ENCODE measurements at regions not wholly inside any gene's neighbourhood (a gene's known extent, or its start where the extent isn't known, plus 50 kb on each side); places are given as distances from the start of the nearest gene placed in this dataset.
"Not testable (repeated sequence)": the region's sequence is repeated elsewhere in the genome, so short reads cannot be mapped to it uniquely, and the experiment has no call there.

DNA sequence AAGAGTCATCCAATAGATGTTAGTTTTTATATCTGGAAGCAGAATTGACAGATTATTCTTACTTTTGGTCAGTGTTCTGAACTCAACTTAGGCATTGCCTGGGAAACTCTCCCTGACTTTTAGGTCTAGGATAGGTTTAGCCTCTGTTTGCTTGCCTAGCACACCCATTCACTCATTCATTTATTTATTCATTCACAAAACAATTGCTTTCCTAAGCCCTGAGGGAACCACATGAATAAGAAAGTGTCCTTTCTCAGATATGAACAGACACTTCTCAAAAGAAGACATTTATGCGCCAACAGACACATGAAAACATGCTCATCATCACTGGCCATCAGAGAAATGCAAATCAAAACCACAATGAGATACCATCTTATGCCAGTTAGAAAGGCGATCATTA, 117.4 kb downstream of the ADSS2 start:
- 92% methylated on average over 2 of the region's 2 CpGs for WGBS (ENCODE audit: insufficient coverage, insufficient replicate concordance, low lambda C conversion rate, missing lambda C conversion rate)
- BruUV-seq (replicated peaks); DNase-seq (ENCODE audit: low read depth, low spot score); RAD21 ChIA-PET (ENCODE audit: unreplicated experiment); H4K20me1 ChIP-seq (ENCODE audit: control insufficient read depth, insufficient read depth); intact Hi-C loops (cut with micrococcal nuclease; ENCODE audit: unreplicated experiment); FAIRE-seq; ATAC-seq; H2AFZ ChIP-seq (ENCODE audit: control insufficient read depth, low read depth, low read length); H3K9ac ChIP-seq (ENCODE audit: control insufficient read depth, insufficient read depth, low read length); H3K27ac ChIP-seq (ENCODE audit: control insufficient read depth, insufficient read depth); H3K79me2 ChIP-seq (ENCODE audit: control insufficient read depth, insufficient read depth, low read length); H3K4me2 ChIP-seq (ENCODE audit: control insufficient read depth, insufficient read depth); in situ Hi-C loops (cut with MboI); H3K4me1 ChIP-seq (ENCODE audit: control insufficient read depth, insufficient read depth, low read length); H3K27me3 ChIP-seq (replicated peaks in 1 of 2; ENCODE audit: control insufficient read depth in 2 of 2, insufficient read depth in 2 of 2, low read length in 1 of 2); H3K4me3 ChIP-seq; CTCF ChIA-PET; H3K9me3 ChIP-seq (replicated peaks; ENCODE audit: control insufficient read depth, insufficient read depth, low read length); H3K36me3 ChIP-seq (ENCODE audit: control insufficient read depth in 2 of 2, insufficient read depth in 2 of 2, low read length in 1 of 2): not testable (repeated sequence)
- ChIA-PET POLR2A (interaction anchor here (1.5 kb wide), 1 partner anchor 14 kb away, joined by 4 read pairs; no protein-coding TSS in a partner anchor), SMC1A (ENCODE audit: uncharacterized antibody, unreplicated experiment) (interaction anchor here (0.8 kb wide), 1 partner anchor 9 kb away, joined by 3 read pairs; no protein-coding TSS in a partner anchor)

DNA sequence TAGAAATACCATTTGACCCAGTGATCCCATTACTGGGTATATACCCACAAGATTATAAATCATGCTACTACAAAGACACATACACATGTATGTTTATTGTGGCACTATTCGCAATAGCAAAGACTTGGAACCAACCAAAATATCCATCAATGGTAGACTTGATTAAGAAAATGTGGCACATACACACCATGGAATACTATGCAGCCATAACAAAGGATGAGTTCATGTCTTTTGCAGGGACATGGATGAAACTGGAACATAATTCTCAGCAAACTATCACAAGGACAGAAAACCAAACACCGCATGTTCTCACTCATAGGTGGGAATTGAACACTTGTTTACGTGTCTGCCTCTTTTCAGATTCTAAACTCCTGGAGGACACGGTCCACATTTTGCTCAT, 116.9 kb downstream of the ADSS2 start:
- SMC1A ChIA-PET (ENCODE audit: uncharacterized antibody, unreplicated experiment): interaction anchor here (1.2 kb wide), 1 partner anchor 10 kb away, joined by 3 read pairs; no protein-coding TSS in a partner anchor
- DNase-seq (ENCODE audit: low read depth, low spot score); H3K9me3 ChIP-seq (replicated peaks; ENCODE audit: control insufficient read depth, insufficient read depth, low read length); FAIRE-seq; RAD21 ChIA-PET (ENCODE audit: unreplicated experiment); BruUV-seq (replicated peaks); H2AFZ ChIP-seq (ENCODE audit: control insufficient read depth, low read depth, low read length); H3K4me3 ChIP-seq; H3K27ac ChIP-seq (ENCODE audit: control insufficient read depth, insufficient read depth); H3K36me3 ChIP-seq (ENCODE audit: control insufficient read depth in 2 of 2, insufficient read depth in 2 of 2, low read length in 1 of 2); in situ Hi-C loops (cut with MboI); ATAC-seq; CTCF ChIA-PET; H3K4me1 ChIP-seq (ENCODE audit: control insufficient read depth, insufficient read depth, low read length); H3K4me2 ChIP-seq (ENCODE audit: control insufficient read depth, insufficient read depth); intact Hi-C loops (cut with micrococcal nuclease; ENCODE audit: unreplicated experiment); H3K27me3 ChIP-seq (replicated peaks in 1 of 2; ENCODE audit: control insufficient read depth in 2 of 2, insufficient read depth in 2 of 2, low read length in 1 of 2); H3K9ac ChIP-seq (ENCODE audit: control insufficient read depth, insufficient read depth, low read length); H3K79me2 ChIP-seq (ENCODE audit: control insufficient read depth, insufficient read depth, low read length); H4K20me1 ChIP-seq (ENCODE audit: control insufficient read depth, insufficient read depth): not testable (repeated sequence)
- POLR2A ChIA-PET: interaction anchor here (1.5 kb wide), 1 partner anchor 14 kb away, joined by 4 read pairs; no protein-coding TSS in a partner anchor
- 83% methylated on average over 4 of the region's 4 CpGs for WGBS (ENCODE audit: insufficient coverage, insufficient replicate concordance, low lambda C conversion rate, missing lambda C conversion rate)

DNA sequence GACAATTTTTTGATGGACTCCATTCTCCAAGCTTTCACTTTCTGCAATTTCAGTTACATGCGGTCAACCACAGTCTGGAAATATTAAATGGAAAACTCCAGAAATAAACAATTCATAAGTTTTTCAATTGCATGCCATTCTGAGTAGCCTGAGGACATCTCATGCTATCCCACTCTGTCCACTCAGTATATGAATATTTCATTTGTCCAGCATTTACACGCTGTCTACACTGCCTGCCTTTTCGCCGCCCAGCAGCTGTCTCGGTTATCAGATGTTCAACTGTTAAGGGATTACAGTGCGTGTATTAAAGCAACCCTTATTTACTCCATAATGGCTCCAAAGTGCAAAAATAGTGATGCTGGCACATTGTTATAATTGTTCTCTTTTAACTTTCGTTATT, 116.3 kb downstream of the ADSS2 start:
- Histone ChIP-seq H2AFZ (ENCODE audit: control insufficient read depth, low read depth, low read length) (no peak overlapping the region), H3K27me3 (replicated peaks in 1 of 2; ENCODE audit: control insufficient read depth in 2 of 2, insufficient read depth in 2 of 2, low read length in 1 of 2) (no peaks in the 10 kb centered on the region), H3K79me2 (ENCODE audit: control insufficient read depth, insufficient read depth, low read length) (no peaks in the 10 kb centered on the region), H3K9me3 (replicated peaks; ENCODE audit: control insufficient read depth, insufficient read depth, low read length) (no peaks in the 10 kb centered on the region), H3K27ac (ENCODE audit: control insufficient read depth, insufficient read depth) (no peak overlapping the region), H3K4me1 (ENCODE audit: control insufficient read depth, insufficient read depth, low read length) (no peaks in the 10 kb centered on the region), H3K36me3 (ENCODE audit: control insufficient read depth in 2 of 2, insufficient read depth in 2 of 2, low read length in 1 of 2) (no peaks in the 10 kb centered on the region), H4K20me1 (ENCODE audit: control insufficient read depth, insufficient read depth) (no peaks in the 10 kb centered on the region), H3K9ac (ENCODE audit: control insufficient read depth, insufficient read depth, low read length) (no peak overlapping the region), H3K4me3 (no peak overlapping the region), H3K4me2 (ENCODE audit: control insufficient read depth, insufficient read depth) (no peak overlapping the region)
- FAIRE-seq (no peak), ATAC-seq (no peak), DNase-seq (ENCODE audit: low read depth, low spot score) (no peak)
- CTCF ChIA-PET: no interaction called here
- WGBS (ENCODE audit: insufficient coverage, insufficient replicate concordance, low lambda C conversion rate, missing lambda C conversion rate): 87% methylated on average over 7 of the region's 7 CpGs
- BruUV-seq (replicated peaks): no TSS peak
- intact Hi-C loops (cut with micrococcal nuclease; ENCODE audit: unreplicated experiment) (no loop called here), in situ Hi-C loops (cut with MboI) (no loop called here)
- POLR2A ChIA-PET: no interaction called here
- RAD21 ChIA-PET (ENCODE audit: unreplicated experiment): no interaction called here
- SMC1A ChIA-PET (ENCODE audit: uncharacterized antibody, unreplicated experiment): interaction anchor here (1.2 kb wide), 1 partner anchor 11 kb away, joined by 3 read pairs; no protein-coding TSS in a partner anchor
- TF ChIP-seq POU2F2 (IDR thresholded peaks at IDR 0.05; ENCODE audit: borderline replicate concordance, low read depth, low read length) (no peak), RBBP5 (conservative IDR thresholded peaks at IDR 0.05) (no peak), NFYB (IDR thresholded peaks at IDR 0.05; ENCODE audit: insufficient read depth, low read depth, low read length) (no peak), FOXM1 (IDR thresholded peaks at IDR 0.05; ENCODE audit: low read depth, low read length) (no peak)
- TF ChIP-seq, protein P1, sequence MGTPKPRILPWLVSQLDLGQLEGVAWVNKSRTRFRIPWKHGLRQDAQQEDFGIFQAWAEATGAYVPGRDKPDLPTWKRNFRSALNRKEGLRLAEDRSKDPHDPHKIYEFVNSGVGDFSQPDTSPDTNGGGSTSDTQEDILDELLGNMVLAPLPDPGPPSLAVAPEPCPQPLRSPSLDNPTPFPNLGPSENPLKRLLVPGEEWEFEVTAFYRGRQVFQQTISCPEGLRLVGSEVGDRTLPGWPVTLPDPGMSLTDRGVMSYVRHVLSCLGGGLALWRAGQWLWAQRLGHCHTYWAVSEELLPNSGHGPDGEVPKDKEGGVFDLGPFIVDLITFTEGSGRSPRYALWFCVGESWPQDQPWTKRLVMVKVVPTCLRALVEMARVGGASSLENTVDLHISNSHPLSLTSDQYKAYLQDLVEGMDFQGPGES (IDR thresholded peaks at IDR 0.05): no peak
- TF ChIP-seq, protein P2, sequence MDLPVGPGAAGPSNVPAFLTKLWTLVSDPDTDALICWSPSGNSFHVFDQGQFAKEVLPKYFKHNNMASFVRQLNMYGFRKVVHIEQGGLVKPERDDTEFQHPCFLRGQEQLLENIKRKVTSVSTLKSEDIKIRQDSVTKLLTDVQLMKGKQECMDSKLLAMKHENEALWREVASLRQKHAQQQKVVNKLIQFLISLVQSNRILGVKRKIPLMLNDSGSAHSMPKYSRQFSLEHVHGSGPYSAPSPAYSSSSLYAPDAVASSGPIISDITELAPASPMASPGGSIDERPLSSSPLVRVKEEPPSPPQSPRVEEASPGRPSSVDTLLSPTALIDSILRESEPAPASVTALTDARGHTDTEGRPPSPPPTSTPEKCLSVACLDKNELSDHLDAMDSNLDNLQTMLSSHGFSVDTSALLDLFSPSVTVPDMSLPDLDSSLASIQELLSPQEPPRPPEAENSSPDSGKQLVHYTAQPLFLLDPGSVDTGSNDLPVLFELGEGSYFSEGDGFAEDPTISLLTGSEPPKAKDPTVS (IDR thresholded peaks at IDR 0.05; ENCODE audit: low read depth, low read length): no peak
- TF ChIP-seq, protein P3, sequence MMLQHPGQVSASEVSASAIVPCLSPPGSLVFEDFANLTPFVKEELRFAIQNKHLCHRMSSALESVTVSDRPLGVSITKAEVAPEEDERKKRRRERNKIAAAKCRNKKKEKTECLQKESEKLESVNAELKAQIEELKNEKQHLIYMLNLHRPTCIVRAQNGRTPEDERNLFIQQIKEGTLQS (IDR thresholded peaks at IDR 0.05; ENCODE audit: borderline replicate concordance, extremely low read depth, low read depth, low read length): no peak
